ENCODE measurements at regions not wholly inside any gene's neighbourhood (a gene's known extent, or its start where the extent isn't known, plus 50 kb on each side); places are given as distances from the start of the nearest gene placed in this dataset.

- TF ChIP-seq CTCF (IDR thresholded peaks at IDR 0.05) (no peak), POLR2A (IDR thresholded peaks at IDR 0.05) (no peak)
Measured at GRCh38 chr6:156627524-156627923, 149.7 kb upstream of the ARID1B start.
